Loucy (cell line): ENCODE measurements at regions not wholly inside any gene's neighbourhood (a gene's known extent, or its start where the extent isn't known, plus 50 kb on each side); places are given as distances from the start of the nearest gene placed in this dataset.

Experiments used
- CTCF ChIP-seq: fragments of 200-600 bp; sonication (generic); conservative IDR thresholded peaks from 2 replicates; pipeline ENCODE4 v1.5.1; 2014; ENCODE audit warnings: mild to moderate bottlenecking, antibody characterized with exemption, low read length
- EZH2phosphoT487 ChIP-seq: fragments of 200-600 bp; IDR thresholded peaks from 2 replicates; pipeline ENCODE4 v1.6.1; 2018; ENCODE audit warnings: antibody characterized with exemption, mild to moderate bottlenecking, moderate library complexity, borderline replicate concordance

DNA sequence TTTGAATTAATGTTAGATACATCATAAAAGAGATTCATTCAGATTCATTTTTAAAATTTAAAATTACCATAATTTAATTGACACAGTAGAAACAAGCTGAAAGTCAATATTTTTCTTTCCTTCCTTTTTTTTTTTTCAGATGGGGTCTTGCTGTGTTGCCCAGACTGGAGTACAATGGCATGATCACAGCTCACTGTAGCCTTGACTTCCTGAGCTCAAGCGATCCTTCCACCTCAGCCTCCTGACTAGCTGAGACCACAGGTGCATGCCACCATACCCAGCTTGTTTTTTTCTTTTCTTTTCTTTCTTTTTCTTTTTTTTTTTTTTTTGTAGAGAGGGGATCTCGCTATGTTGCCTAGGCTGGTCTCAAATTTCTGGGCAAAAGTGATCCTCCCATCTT, 131.6 kb upstream of the TBCA start:
- TF ChIP-seq CTCF (no peak), EZH2phosphoT487 (no peak)
